ENCODE measurements at regions not wholly inside any gene's neighbourhood (a gene's known extent, or its start where the extent isn't known, plus 50 kb on each side); places are given as distances from the start of the nearest gene placed in this dataset.

DNA sequence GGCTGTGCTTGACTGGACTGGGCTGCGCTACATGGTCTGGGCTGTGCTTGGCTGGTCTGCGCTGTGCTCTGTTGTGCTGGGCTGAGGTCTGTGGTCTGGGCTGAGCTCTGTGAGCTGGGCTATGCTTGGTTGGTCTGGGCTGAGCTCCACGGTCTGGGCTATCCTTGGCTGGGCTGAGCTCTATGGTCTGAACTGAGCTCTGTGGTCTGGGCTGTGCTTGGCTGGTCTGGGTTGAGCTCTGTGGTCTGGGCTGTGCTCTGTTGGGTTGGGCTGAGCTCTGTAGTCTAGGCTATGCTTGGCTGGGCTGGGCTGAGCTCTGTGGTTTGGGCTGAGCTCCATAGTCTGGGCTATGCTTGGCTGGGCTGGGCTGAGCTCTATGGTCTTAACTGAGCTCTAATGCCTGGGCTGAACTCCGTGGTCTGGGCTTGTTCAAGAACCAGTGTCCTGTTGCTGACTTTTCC, 92.0 kb downstream of the PLXNA1 start:
- TF ChIP-seq, protein P1, sequence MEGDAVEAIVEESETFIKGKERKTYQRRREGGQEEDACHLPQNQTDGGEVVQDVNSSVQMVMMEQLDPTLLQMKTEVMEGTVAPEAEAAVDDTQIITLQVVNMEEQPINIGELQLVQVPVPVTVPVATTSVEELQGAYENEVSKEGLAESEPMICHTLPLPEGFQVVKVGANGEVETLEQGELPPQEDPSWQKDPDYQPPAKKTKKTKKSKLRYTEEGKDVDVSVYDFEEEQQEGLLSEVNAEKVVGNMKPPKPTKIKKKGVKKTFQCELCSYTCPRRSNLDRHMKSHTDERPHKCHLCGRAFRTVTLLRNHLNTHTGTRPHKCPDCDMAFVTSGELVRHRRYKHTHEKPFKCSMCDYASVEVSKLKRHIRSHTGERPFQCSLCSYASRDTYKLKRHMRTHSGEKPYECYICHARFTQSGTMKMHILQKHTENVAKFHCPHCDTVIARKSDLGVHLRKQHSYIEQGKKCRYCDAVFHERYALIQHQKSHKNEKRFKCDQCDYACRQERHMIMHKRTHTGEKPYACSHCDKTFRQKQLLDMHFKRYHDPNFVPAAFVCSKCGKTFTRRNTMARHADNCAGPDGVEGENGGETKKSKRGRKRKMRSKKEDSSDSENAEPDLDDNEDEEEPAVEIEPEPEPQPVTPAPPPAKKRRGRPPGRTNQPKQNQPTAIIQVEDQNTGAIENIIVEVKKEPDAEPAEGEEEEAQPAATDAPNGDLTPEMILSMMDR (IDR thresholded peaks at IDR 0.05) = no peak
- no peak for TF ChIP-seq POLR2A (IDR thresholded peaks at IDR 0.05)

Measured in ovary (tissue), 3 donors.